Activated naive CD4-positive, alpha-beta T cell (primary cell): ENCODE measurements at regions not wholly inside any gene's neighbourhood (a gene's known extent, or its start where the extent isn't known, plus 50 kb on each side); places are given as distances from the start of the nearest gene placed in this dataset.

Experiments used
- DNase-seq, 4 experiments: peaks; one replicate each; lab custom pipeline; 2025; lab: John Stamatoyannopoulos, UW

DNA sequence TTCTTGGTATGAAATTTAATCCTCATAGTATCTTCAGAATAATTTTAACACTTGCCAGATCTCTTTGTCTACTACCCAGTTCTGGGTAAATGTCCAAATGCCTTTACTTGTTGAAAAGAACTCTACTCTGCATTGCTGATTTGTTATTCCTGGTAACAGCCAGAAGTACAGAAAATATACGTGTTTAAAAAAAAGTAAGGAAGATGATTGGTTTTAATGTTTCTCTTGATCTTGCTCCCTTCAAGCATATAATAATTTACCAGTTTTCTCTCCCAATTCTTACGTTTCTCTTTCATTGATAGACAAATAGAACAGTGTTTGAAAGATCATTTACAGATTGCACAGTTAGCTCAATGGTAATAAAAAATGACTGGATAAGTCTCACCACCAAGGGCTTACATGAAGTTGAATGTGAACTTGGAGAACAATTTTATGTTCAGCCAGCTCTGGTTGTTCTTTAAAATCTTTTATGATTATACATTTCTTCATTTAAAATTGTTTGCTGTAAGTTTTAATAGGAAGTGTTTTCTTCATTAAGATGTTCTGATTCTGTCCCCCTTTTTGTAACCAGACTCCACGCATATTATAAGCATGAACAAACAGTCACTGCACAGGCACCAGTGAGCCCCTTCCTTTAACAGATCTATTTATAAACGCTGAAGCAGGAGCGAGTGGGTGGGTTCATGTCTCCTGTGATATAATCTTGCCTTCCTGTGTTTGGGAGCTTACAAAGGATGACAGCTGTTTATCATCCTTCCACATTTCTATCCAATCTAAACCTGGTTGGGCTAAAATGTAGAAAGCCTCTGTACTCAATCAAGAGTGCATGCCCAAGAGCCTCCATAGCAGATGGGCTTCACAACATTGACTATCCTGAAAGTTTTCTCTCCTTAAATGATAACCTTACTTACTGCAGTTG lies 299.5 kb downstream of the PRL start:
- no peak for DNase-seq

DNA sequence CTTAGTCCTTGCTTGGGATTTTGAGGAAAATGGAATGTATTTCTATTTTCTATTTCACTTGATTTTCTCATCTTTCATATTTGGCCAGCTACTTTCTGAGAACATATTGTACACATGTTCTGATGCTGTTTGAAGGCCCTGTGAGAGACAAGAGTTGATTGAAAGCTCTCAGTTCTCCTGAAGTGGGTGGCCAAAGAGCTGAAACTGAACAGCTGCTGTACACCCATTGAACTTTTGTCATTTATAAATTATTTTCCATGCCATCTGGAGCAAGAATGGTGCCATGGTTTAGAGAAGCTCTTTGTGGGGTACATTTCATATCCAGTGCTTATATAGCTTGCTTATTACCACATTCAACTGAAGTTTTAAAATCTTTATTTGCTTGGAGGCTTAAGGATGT lies 298.3 kb downstream of the PRL start:
- DNase-seq = no peak

DNA sequence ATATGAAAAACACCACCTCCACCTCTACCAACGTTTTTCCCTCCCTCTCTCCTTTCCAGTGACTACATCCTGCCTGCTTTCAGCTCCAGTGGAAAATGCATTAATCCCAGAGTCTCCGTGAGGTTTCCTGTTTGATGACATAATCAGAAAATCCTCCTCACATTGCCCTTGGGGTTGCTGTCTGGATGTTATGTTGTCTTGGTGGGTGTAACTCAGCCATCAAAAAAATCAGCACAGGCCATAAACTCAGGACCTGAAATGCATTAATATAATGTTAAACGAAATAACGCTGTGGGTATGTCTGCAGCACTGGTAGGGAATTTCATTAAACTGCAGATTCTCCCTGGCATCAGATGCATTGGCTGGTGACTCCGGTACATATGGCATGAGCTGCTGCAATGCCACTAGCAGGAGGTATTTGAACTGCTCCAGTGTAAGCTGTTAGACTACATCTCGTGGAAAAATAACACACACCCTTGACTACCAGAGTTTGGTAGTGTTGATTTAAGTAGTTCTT lies 297.8 kb downstream of the PRL start:
- DNase-seq = no peak

DNA sequence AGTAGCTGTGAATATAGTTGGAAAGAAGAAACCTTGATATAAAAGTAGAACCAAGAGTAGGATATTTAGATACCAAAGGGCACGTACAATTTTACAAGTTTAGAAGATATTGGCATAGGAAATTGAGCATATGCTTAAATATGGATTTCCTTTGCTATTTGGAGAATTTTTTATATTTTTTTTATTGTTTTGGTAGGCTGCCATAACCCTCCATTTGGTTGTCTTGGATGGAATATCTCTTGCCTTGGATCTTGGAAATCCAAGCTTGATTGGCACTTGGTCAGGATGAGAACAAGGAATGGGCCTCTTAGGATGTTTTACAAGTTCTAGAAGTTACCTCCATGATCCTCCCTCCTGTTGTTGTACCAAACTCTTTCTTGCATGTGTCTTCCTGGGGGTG lies 297.1 kb downstream of the PRL start:
- DNase-seq = no peak

DNA sequence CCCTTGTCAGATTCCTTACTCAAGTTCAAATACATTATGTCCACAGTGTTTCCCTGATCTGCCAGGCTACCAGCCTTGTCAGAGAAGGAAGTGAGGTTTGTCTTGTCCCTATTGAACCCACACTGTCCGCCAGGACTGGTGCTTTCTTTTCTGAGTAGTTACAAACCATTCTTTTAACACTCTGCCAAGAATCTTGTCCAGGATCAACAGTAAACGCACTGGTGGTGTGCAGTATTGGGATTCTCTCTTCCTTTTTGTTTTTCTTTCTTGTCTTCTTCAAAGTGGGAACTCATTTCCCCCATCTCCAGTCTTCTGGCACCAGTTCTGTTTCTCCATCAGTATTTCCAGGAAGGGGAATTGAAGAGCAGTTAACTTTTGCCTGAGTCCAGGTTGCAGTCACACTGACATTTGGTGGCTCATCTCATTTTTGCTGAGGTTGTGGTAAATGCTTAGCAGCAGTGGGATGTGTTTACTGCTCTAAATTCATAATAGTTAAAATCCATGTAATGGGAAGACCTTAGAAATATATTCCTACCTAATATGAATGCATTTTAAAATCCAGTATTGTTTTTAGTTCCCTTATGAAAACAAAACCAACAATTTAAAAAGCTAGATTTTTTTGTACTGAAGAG lies 295.3 kb downstream of the PRL start:
- no peak for DNase-seq

DNA sequence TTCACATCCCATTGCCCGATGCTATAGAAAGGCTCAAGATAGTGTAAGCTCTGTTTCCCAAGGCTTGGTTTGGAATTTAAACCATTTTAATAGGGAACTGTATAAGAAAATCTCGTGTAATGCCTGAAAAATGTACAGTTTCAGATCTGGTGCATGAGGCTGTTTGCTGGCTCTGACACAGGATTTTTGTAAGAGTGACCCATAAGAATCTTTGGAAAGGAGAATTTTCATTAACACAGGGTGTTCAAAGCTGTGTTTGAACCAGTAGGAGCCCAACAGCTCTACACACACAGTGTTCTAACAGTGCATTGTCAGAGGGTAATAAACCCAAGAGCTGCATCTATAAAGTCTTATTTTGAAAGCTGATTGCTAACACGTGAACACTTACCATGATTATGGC lies 293.5 kb downstream of the PRL start:
- DNase-seq = no peak

DNA sequence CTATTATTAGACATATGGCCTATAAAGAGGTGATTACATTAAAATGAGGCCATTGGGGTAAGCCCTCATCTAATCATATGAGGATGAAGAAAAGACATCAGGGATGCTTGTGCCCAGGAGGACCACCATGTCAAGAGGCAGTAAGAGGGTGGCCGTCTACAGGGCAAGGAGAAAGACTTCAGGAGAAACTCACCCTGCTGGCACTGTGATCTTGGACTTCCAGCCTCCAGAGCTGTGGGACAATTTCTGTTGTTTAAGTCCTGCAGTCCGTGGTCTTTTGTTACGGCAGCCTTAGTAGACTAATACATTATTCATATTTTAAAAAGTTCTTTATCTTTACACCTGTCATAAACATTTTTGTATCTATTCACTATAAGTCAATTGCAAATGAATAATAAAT lies 290.0 kb downstream of the PRL start:
- DNase-seq = no peak

DNA sequence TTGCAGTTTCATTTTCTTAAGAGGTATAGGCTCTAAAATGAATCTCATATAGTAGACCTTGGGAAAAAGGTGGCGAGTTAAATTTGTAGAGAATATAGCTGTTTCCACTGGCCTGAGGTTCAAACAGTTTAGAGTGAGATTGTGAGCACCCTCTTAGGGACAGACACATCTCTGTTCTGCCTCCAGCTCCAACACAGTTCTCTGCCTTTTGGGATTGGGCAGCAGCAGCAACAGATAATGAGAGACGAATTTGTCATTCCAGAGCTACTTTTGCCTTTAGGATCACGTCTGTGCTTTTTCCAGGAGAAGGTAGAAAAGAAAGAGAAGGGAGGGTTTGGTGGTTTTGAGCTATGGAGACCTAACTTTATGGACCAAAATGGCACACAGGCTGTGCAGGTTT lies 289.4 kb downstream of the PRL start:
- DNase-seq = no peak

DNA sequence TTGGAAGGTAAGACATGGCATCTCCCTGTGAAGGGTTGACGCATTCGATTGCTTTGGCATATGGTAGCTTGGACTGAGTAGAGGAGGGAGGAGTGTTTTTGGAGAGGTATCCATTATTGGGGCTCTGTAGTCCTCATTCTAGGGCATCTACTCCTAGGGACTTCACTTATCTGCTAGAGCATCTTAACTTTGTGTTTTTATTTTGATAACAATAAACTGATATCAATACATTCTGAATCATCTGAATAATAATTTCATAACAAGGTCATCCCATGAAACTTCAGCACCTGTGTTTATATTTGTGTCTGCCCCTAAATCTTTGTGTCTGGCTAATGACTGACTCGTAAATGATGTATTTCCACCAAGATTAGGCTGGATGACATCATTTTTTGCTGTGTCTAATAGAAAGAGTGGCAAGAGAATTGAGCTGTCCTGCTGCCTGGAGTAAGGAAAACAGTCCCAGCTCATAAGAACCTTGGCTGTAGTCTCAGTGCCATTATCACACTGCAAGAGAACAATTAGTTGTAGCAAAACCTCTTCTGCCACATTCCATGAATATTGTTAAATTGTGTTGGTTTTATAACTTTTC lies 288.5 kb downstream of the PRL start:
- DNase-seq = no peak

DNA sequence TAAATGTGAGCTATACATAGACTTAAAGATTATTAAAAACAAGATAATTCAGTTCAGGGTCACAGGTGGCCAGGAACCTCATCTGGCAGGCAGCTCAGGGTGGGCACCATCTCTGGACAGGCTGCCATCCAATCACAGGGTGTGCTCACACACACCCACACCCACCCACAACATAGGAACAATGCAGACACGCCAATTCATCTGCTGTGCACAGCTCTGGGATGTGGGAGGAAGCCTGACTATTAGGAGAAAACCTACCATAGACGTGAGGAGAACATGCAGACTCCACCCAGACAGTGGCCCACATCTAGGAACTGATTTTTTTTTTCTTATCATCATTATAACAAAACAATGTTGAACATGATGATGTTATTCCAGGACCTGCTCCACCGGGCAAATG lies 286.7 kb downstream of the PRL start:
- DNase-seq = no peak

DNA sequence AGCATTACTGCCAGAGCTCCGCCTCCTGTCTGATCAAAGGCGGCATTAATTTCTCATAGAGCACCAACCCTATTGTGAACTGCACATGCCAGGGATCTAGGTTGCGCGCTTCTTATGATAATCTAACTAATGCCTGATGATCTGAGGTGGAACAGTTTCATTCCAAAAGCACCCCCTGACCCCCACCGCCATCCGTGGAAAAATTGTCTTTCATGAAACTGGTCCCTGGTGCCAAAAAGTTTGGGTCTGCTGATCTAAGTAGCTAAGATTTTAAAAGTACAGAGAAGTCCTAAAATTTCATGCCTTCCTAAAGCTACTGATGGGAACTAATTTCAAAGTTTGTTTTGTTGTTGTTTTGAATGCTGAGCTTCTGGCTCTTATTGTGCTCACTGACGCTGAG lies 281.6 kb downstream of the PRL start:
- no peak for DNase-seq

DNA sequence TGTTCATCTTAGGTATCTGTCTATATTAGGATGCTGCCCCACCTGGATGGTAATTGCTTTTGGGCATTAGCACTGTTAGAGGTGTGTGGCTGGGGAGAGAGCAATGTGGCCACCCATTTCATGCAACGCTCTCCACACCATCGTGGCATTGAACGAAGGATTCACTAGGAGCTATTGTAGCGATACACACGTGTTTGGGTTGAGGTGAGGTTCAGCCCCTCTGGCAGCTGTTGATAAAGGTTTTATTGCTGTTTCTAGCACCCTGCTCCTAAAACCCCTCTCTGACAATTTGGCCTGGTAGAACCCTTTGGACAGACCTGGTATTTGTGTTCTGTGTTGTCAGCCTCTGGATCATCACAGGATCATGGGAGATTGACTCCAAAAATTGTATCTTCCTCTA lies 280.9 kb downstream of the PRL start:
- no peak for DNase-seq

DNA sequence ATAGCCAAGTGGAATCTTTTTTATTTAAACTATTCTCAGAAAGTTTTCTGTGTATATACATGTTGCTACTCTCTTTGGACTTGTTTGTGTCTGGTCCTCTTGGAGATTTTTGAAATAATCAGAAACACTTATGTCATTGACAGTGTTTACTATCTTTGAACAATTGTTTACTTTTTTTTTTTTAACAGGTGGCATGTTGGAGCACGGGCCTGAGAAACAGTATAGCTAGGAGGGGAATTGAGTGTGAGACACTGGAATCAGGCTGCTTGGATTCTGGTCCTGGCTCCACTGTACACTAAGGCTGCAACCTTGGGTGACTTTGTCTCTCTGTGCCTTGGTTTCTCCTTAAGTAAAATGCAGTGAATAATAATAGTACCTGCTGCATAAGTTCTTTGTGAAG lies 279.6 kb downstream of the PRL start:
- DNase-seq = no peak

DNA sequence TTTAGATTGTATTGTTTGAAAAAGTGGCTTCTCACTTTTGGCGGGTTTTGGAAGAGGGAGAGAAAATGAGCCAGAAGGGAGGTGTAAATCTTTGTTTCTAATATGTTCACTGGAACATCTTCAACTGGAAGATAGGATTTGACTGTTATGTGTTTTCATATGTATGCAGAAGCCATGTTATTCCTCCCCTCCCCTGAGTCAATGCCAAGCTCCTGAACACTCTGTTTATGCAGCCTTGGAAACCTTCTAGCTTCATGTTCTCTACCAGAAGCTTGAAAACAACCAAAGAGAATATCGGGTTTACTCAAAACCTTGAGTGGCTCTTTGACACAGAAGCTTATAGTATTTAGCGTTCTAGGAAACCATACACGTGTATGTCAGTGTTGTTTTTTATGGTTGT lies 279.1 kb downstream of the PRL start:
- no peak for DNase-seq

DNA sequence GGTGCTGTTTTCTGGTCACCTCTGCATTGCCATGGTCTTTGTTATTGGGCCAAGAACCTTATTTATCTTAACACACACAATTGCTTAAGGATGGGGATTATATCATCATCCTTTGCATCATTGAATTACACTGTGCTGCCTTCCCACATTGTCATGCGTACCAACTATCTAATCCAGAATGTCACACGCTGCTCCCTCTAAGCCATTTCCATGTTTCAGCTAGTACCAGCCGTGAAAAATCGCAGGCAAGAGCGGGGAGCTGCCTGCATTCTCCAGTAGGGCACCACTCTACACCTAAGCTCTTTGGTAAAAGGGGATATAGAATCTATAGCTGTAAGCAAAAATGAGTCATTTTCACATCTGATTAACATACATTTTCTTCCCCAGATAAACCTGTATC lies 277.0 kb downstream of the PRL start:
- no peak for DNase-seq

DNA sequence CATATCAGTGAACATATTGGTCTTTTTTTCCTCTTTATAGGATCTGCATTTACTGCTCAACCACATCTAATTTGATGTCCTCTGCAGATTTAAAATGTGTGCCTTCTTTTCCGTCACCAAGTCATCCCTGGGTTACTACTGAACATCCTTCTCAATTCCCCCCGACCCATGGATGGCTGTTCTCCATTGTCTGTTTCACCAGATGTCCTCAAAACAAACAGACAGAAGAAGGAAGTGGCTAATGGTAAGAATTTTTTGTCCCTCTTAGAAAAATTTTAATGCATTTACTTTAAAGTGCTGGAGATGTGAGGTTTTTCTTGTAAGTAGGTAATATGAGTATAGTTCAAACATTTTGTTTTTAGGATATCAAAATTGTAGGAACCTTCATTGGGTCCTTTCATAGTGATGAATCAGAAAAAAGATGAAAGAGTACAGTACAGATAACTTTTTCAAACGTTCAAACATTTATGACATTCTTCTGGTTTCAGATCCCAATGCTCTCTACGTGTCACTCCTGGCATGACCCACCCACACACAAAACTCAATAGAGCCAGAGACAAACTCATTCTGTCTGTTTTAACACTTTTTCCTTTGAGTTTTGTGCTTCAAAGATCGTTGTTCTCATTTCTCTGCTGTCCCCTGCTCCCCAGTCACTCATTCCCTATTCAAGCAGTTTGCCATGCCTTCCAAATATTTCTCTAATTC lies 276.4 kb downstream of the PRL start:
- DNase-seq = no peak

DNA sequence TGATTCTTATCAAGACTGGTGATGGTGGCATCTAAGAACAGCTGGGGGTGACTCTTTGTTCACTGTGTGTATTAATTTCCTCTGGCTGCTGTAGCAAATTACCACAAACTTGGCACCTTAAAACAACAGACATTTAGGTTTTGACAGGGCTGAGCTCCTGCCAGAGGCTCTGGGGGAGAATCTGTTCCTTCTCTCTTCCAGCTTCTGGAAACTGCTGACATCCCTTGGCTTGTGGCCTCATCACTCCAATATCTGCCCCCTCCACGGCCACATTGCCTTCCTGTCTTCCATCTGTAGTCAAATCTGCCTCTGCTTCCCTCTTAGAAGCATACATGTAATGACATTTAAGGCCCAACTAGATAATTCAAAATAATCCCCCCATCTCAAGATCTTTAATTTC lies 274.9 kb downstream of the PRL start:
- no peak for DNase-seq

DNA sequence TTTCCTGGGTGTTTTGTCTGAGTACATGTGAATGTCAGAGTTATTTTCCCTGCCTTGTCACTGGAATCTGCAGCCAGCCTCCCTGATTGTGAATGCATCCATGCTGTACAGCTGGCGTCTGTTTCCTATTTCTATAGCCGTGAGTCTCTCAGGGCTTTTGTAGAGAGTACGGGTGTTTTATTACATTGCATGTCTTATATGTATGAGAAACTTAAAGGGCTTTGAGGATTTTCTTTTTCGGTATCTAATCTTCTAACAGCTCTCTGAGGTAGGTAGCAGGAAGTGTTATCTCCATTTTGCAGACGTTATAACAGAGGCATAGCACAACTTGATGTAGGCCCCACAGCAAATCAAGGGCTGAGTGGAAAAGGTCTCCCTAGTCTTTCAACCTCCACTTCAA lies 272.9 kb downstream of the PRL start:
- DNase-seq = no peak

DNA sequence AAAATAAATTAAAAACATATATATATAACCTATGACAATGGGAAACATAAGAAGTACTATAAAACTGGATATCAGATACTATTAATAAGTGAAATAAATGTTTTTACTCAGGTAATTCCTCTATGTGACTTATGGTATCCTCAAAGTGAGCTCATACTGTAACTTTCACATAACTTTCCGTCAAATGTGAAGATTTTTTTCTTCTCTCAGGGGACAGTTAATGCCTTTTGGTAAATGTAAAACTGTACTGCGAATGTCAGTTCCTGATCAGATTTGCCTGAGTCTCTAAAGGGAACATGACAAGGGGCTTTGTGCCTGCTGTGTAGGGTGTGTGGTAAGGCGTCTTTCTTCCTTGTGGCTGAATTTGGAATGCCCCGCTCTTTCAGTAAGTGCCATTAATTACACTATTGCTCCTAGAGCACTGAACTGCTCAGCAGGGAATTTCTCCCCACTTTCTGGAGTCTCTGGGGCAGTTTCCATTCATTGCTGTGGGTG lies 271.8 kb downstream of the PRL start:
- DNase-seq = no peak

DNA sequence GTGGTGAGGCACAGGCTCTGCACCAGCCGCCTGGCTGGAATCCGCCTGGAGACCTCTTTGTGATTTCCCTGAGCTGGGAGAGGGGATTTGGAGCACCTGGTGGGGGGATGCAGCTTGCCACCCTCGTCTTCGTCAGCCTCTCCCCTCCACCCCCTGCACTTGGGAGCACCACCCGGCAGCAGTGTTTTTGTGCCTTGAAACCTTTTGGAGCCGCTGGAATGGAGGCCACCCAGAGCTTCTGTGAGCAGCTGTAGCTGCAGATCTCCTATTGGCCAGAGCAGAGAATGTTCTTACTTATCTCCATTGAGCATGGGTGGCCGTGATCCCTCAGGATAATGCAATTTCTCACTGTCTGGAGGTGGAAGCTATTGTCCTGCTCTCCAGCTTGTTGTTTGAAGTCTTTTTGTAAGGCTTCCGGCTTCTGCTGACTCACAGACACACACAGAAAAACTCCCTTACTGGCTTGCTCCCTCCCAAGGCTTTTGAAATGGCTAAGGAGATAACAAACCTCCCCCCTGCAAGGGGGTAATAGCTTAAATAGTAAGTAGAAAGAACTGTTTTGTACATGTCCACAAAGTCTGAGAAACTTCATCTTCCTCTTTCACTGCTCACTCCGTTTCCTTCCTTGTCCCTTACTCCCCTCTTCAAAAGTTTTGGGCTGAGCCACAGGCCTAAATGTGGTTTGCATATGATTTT lies 271.2 kb downstream of the PRL start:
- no peak for DNase-seq

DNA sequence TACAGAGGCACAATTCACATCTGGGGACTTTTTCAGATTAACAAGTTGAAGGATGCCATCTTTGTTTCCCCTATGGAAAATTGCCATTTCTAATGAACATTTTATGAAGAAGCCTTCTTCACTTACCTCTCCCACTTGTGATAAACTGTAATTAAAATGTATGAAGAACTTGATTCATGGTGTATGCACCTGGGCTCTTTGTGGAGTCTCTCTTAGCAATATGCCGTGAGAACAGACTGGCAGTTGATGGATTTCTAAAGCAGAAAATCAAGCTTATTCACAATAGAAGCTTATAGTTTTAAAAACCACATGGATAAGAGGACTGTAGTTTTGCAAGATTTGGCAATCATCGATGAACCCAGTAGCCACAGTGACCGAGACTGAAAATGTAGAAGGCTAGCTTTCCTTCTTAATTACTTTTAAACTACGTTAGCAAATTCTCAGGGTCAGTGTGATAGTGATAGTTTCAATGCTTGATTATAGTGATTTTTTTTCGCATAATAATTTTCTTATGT lies 270.6 kb downstream of the PRL start:
- DNase-seq = no peak
